ENCODE measurements at regions not wholly inside any gene's neighbourhood (a gene's known extent, or its start where the extent isn't known, plus 50 kb on each side); places are given as distances from the start of the nearest gene placed in this dataset.

- no peak for DNase-seq (ENCODE audit: low read depth)
- H3K4me3 ChIP-seq (replicated peaks; ENCODE audit: low read depth, low read length), result no peak overlapping the region
- TF ChIP-seq, protein P1, sequence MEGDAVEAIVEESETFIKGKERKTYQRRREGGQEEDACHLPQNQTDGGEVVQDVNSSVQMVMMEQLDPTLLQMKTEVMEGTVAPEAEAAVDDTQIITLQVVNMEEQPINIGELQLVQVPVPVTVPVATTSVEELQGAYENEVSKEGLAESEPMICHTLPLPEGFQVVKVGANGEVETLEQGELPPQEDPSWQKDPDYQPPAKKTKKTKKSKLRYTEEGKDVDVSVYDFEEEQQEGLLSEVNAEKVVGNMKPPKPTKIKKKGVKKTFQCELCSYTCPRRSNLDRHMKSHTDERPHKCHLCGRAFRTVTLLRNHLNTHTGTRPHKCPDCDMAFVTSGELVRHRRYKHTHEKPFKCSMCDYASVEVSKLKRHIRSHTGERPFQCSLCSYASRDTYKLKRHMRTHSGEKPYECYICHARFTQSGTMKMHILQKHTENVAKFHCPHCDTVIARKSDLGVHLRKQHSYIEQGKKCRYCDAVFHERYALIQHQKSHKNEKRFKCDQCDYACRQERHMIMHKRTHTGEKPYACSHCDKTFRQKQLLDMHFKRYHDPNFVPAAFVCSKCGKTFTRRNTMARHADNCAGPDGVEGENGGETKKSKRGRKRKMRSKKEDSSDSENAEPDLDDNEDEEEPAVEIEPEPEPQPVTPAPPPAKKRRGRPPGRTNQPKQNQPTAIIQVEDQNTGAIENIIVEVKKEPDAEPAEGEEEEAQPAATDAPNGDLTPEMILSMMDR (IDR thresholded peaks at IDR 0.05; ENCODE audit: low read length, missing control alignments), result no peak
These were observed 525.5 kb upstream of the SGCG start for GRCh38 chr13:22655106-22655852.

DNA sequence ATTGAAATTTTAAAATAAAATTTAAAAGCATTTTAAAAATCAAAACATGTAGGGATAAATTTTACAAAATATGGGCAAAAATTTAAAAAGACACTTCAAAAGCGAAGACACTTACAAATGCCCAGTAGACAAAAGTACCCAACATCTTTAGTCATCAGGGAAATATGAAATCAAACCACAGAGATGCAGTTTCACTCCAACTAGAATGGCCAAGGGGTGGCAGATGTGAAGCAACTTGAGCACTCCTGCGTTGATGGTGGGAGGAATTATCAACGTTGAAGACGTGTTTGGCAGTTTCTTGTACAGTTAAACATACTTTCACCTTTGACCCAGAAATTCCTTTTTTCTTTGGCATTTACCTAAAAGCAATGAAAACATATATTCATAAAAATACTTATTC lies 518.0 kb upstream of the SGCG start:
- no peak for DNase-seq (ENCODE audit: low read depth)
- H3K4me3 ChIP-seq (replicated peaks; ENCODE audit: low read depth, low read length), result no peak overlapping the region
- TF ChIP-seq, protein P1 (IDR thresholded peaks at IDR 0.05; ENCODE audit: low read length, missing control alignments), result no peak

DNA sequence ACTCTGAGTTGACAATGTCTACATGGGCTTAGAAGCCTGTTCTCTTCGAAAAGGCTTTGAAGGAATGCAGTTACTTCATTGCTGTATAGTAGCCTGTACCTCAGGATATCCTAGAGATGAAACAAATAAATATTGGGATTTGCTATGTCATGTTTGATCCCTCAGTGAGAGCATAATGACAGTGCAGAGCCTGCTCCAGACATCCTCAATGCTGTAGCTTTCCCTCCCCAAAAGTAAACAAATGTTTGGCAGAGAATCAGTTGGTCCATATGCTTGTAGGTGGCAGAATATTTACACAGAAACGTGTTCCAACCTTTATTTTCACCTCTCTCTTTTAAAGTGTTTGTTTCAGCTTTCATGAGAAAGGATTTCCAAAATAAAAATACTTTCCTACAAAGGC lies 515.3 kb upstream of the SGCG start:
- TF ChIP-seq, protein P1 (IDR thresholded peaks at IDR 0.05; ENCODE audit: low read length, missing control alignments), result no peak
- DNase-seq (ENCODE audit: low read depth), result no peak
- no peak overlapping the region for H3K4me3 ChIP-seq (replicated peaks; ENCODE audit: low read depth, low read length)

DNA sequence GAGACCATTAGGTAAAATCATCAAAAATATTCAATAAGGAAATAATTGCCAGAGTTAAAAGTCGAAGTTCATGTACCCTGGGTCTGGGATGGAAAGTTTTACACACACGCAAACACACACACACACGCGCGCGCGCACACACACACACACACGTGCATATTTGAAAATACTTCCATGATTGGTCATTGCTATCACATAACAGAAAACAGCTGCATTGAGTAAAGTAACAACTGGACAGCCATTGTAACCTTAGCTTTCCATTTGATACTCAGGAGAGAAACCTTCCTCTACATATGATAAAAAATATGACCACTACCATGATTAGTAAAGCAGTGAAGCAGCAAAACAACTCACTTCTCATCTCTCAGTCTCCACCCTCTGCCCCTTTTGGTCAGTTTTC lies 490.0 kb upstream of the SGCG start:
- no peak overlapping the region for H3K4me3 ChIP-seq (replicated peaks; ENCODE audit: low read depth, low read length)
- no peak for DNase-seq (ENCODE audit: low read depth)
- TF ChIP-seq, protein P1 (IDR thresholded peaks at IDR 0.05; ENCODE audit: low read length, missing control alignments), result no peak

- TF ChIP-seq, protein P1 (IDR thresholded peaks at IDR 0.05; ENCODE audit: low read length, missing control alignments), result no peak
- no peak for DNase-seq (ENCODE audit: low read depth)
- no peak overlapping the region for H3K4me3 ChIP-seq (replicated peaks; ENCODE audit: low read depth, low read length)
These were observed 487.1 kb upstream of the SGCG start for GRCh38 chr13:22693691-22694090.

DNA sequence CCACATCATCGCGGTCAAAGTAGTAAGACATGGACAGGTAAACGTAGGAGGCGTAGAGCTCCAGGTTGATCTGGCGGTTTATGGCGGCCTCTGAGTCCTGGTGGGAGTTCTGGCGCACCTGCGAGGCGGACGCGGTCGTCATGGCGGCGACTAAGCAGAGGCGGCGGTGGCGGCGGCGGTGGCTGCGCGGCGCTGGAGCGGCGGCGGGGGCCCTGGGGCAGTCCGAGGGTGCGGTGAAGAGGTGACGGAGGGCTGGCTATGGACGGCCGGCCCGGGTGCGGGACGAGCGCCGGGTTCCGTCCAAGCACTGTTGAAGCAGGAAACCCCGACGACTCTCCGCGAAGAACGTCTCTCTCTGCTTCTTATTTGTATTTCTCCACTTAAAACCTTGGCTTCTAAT lies 484.3 kb upstream of the SGCG start:
- TF ChIP-seq, protein P1 (IDR thresholded peaks at IDR 0.05; ENCODE audit: low read length, missing control alignments), result no peak
- DNase-seq (ENCODE audit: low read depth), result no peak
- H3K4me3 ChIP-seq (replicated peaks; ENCODE audit: low read depth, low read length), result no peak overlapping the region

GRCh38 chr13:22698467-22698866 lies 482.3 kb upstream of the SGCG start:
- TF ChIP-seq, protein P1 (IDR thresholded peaks at IDR 0.05; ENCODE audit: low read length, missing control alignments), result no peak
- DNase-seq (ENCODE audit: low read depth), result no peak
- H3K4me3 ChIP-seq (replicated peaks; ENCODE audit: low read depth, low read length), result no peak overlapping the region
